Activated CD4-positive, alpha-beta T cell treated with anti-CD3 and anti-CD28 coated beads, Interleukin-2, amount 50 U/mL, for 4 hours (primary cell): ENCODE measurements at regions not wholly inside any gene's neighbourhood (a gene's known extent, or its start where the extent isn't known, plus 50 kb on each side); places are given as distances from the start of the nearest gene placed in this dataset.
"Not testable (repeated sequence)": the region's sequence is repeated elsewhere in the genome, so short reads cannot be mapped to it uniquely, and the experiment has no call there.

Experiments
- DNase-seq, 2 experiments: peaks; one replicate each; pipeline ENCODE4 v3.0.0-alpha.2; 2020

GRCh38 chr6:167690931-167691330 lies 135.8 kb upstream of the AFDN start:
- DNase-seq, result no peak

- DNase-seq, result no peak
These were observed 135.0 kb upstream of the AFDN start for GRCh38 chr6:167691533-167692312.

GRCh38 chr6:167693478-167693877 lies 133.2 kb upstream of the AFDN start:
- not testable (repeated sequence) for DNase-seq

- DNase-seq, result no peak
These were observed 130.9 kb upstream of the AFDN start for GRCh38 chr6:167695831-167696230.

- no peak for DNase-seq
These were observed 130.4 kb upstream of the AFDN start for GRCh38 chr6:167696296-167696695.

GRCh38 chr6:167697316-167697715 lies 129.4 kb upstream of the AFDN start:
- no peak for DNase-seq

GRCh38 chr6:167698540-167698939 lies 128.2 kb upstream of the AFDN start:
- no peak for DNase-seq

GRCh38 chr6:167699141-167699931 lies 127.4 kb upstream of the AFDN start:
- DNase-seq, result peak; percentile 53 to 65

GRCh38 chr6:167700199-167700598 lies 126.5 kb upstream of the AFDN start:
- DNase-seq, result no peak

- no peak for DNase-seq
These were observed 125.7 kb upstream of the AFDN start for GRCh38 chr6:167701010-167701409.

- no peak for DNase-seq
These were observed 124.4 kb upstream of the AFDN start for GRCh38 chr6:167702241-167702827.

- DNase-seq, result no peak
These were observed 123.4 kb upstream of the AFDN start for GRCh38 chr6:167703347-167703746.

GRCh38 chr6:167703781-167704180 lies 122.9 kb upstream of the AFDN start:
- DNase-seq, result no peak

- DNase-seq, result no peak
These were observed 122.3 kb upstream of the AFDN start for GRCh38 chr6:167704396-167704901.

- no peak for DNase-seq
These were observed 121.4 kb upstream of the AFDN start for GRCh38 chr6:167705211-167705750.

GRCh38 chr6:167706313-167707109 lies 120.2 kb upstream of the AFDN start:
- DNase-seq, result peak; percentile 64 to 66

GRCh38 chr6:167707686-167708500 lies 118.8 kb upstream of the AFDN start:
- no peak for DNase-seq

- no peak for DNase-seq
These were observed 118.1 kb upstream of the AFDN start for GRCh38 chr6:167708501-167709094.

GRCh38 chr6:167709196-167709595 lies 117.5 kb upstream of the AFDN start:
- DNase-seq, result no peak

GRCh38 chr6:167709776-167710336 lies 116.9 kb upstream of the AFDN start:
- not testable (repeated sequence) for DNase-seq
